ENCODE measurements at regions not wholly inside any gene's neighbourhood (a gene's known extent, or its start where the extent isn't known, plus 50 kb on each side); places are given as distances from the start of the nearest gene placed in this dataset.

GRCh38 chr4:170274616-170275015, 184.9 kb upstream of the AADAT start:
- TF ChIP-seq CTCF (IDR thresholded peaks at IDR 0.05) (no peak), POLR2A (IDR thresholded peaks at IDR 0.05) (no peak)

Measured in right lobe of liver (tissue), 4 donors.